DND-41 (cell line): ENCODE measurements at regions not wholly inside any gene's neighbourhood (a gene's known extent, or its start where the extent isn't known, plus 50 kb on each side); places are given as distances from the start of the nearest gene placed in this dataset.
A peak's percentile ranks its signal among the peaks of the same experiment; 100 is the strongest.

Experiments
- ATAC-seq: fragments of 200-7000 bp; cut with Tn5 transposase; 3 replicates; pipeline ENCODE4 v1.9.1; 2021; ENCODE audit warnings: low read depth; ENCODE audit not compliant: insufficient read depth
- DNase-seq: peaks from one replicate; pipeline ENCODE4 v3.0.0-alpha.2; 2020
- H2AFZ ChIP-seq: 2 replicates; pipeline ENCODE4 v1.6.0; 2012; ENCODE audit warnings: low read depth, low read length
- H3K27ac ChIP-seq: 2 replicates; pipeline ENCODE4 v1.5.1; 2012; ENCODE audit warnings: low read length, inconsistent platforms
- H3K27me3 ChIP-seq: fragments of 200-600 bp; sonication (generic); 2 replicates; pipeline ENCODE4 v1.6.0; 2012; ENCODE audit warnings: low read length, mild to moderate bottlenecking, inconsistent platforms; ENCODE audit not compliant: insufficient read depth, poor library complexity
- H3K36me3 ChIP-seq: 2 replicates; pipeline ENCODE4 v1.5.1; 2012; ENCODE audit warnings: low read length, inconsistent platforms; ENCODE audit not compliant: insufficient read depth
- H3K4me1 ChIP-seq: 2 replicates; pipeline ENCODE4 v1.5.1; 2012; ENCODE audit warnings: mild to moderate bottlenecking, low read length; ENCODE audit not compliant: insufficient read depth
- H3K4me2 ChIP-seq: 2 replicates; pipeline ENCODE4 v1.6.0; 2012; ENCODE audit warnings: mild to moderate bottlenecking, moderate library complexity, low read length, inconsistent platforms; ENCODE audit not compliant: insufficient read depth
- H3K4me3 ChIP-seq, 2 experiments: fragments of 200-600 bp in 1 of 2; shearing (Covaris generic) in 1 of 2; 2 replicates each; pipeline ENCODE4 v1.5.1; 2012 to 2016; ENCODE audit warnings: inconsistent platforms in 2 of 2, low read length in 2 of 2, mild to moderate bottlenecking in 2 of 2, low read depth in 1 of 2, moderate library complexity in 1 of 2
- H3K79me2 ChIP-seq: 2 replicates; pipeline ENCODE4 v1.6.0; 2012; ENCODE audit warnings: low read length, inconsistent platforms; ENCODE audit not compliant: insufficient read depth
- H3K9ac ChIP-seq: 2 replicates; pipeline ENCODE4 v1.6.0; 2012; ENCODE audit warnings: low read depth, mild to moderate bottlenecking, inconsistent platforms, low read length, moderate library complexity
- H3K9me3 ChIP-seq: 2 replicates; pipeline ENCODE4 v1.5.1; 2012; ENCODE audit warnings: low read length, moderate library complexity, mild to moderate bottlenecking, inconsistent platforms; ENCODE audit not compliant: insufficient read depth, severe bottlenecking
- H4K20me1 ChIP-seq: 2 replicates; pipeline ENCODE4 v1.6.0; 2012; ENCODE audit warnings: low read length; ENCODE audit not compliant: insufficient read depth
- CTCF ChIP-seq: IDR thresholded peaks from 2 replicates; pipeline ENCODE4 v1.5.1; 2012; ENCODE audit warnings: borderline replicate concordance, low read length, moderate library complexity, mild to moderate bottlenecking; ENCODE audit not compliant: poor library complexity, severe bottlenecking; ENCODE audit errors: extremely low read depth
- EZH2 ChIP-seq: IDR thresholded peaks from 3 replicates; pipeline ENCODE4 v1.6.1; 2012; ENCODE audit warnings: borderline replicate concordance, low read depth, mild to moderate bottlenecking, moderate library complexity, low read length, inconsistent platforms; ENCODE audit not compliant: severe bottlenecking

GRCh38 chrX:38982370-38982769 lies 181.1 kb downstream of the MID1IP1 start:
- DNase-seq (no peak), ATAC-seq (no peak)
- H3K9me3 ChIP-seq = no peaks in the 10 kb centered on the region
- no peak overlapping the region for H3K9ac ChIP-seq
- H4K20me1 ChIP-seq = no peaks in the 10 kb centered on the region
- no peak overlapping the region for H2AFZ ChIP-seq
- no peak overlapping the region for H3K4me3 ChIP-seq
- no peaks in the 10 kb centered on the region for H3K79me2 ChIP-seq
- H3K27me3 ChIP-seq = no peaks in the 10 kb centered on the region
- no peak overlapping the region for H3K27ac ChIP-seq
- no peak overlapping the region for H3K4me2 ChIP-seq
- no peaks in the 10 kb centered on the region for H3K36me3 ChIP-seq
- TF ChIP-seq CTCF (no peak), EZH2 (no peak)
- 0 out of 2 replicates have a peak, but pooled peaks cover 3% of the 10 kb centered on the region for H3K4me1 ChIP-seq

- DNase-seq = no peak
- H3K9ac ChIP-seq = no peak overlapping the region
- H3K36me3 ChIP-seq = no peaks in the 10 kb centered on the region
- H3K27ac ChIP-seq = no peak overlapping the region
- no peaks in the 10 kb centered on the region for H3K27me3 ChIP-seq
- H3K4me3 ChIP-seq = no peak overlapping the region
- TF ChIP-seq CTCF (no peak), EZH2 (no peak)
- no peaks in the 10 kb centered on the region for H3K79me2 ChIP-seq
- ATAC-seq = no peak
- 0 out of 2 replicates have a peak, but pooled peaks cover 3% of the 10 kb centered on the region for H3K4me1 ChIP-seq
- no peaks in the 10 kb centered on the region for H4K20me1 ChIP-seq
- no peak overlapping the region for H2AFZ ChIP-seq
- no peak overlapping the region for H3K4me2 ChIP-seq
- H3K9me3 ChIP-seq = no peaks in the 10 kb centered on the region
These were observed 181.6 kb downstream of the MID1IP1 start for GRCh38 chrX:38982843-38983242.

GRCh38 chrX:38985375-38985774 lies 184.1 kb downstream of the MID1IP1 start:
- no peaks in the 10 kb centered on the region for H4K20me1 ChIP-seq
- peak; percentile 48 for TF ChIP-seq CTCF
- TF ChIP-seq EZH2 = no peak
- no peaks in the 10 kb centered on the region for H3K36me3 ChIP-seq
- no peak overlapping the region for H3K27ac ChIP-seq
- no peaks in the 10 kb centered on the region for H3K27me3 ChIP-seq
- no peak overlapping the region for H2AFZ ChIP-seq
- H3K9ac ChIP-seq = no peak overlapping the region
- no peak overlapping the region for H3K4me2 ChIP-seq
- DNase-seq (peak; percentile 12), ATAC-seq (peak; percentile 92)
- no peaks in the 10 kb centered on the region for H3K79me2 ChIP-seq
- no peak overlapping the region for H3K4me3 ChIP-seq
- H3K9me3 ChIP-seq = no peaks in the 10 kb centered on the region
- H3K4me1 ChIP-seq = 0 out of 2 replicates have a peak, but pooled peaks cover 3% of the 10 kb centered on the region

GRCh38 chrX:38985945-38986344 lies 184.7 kb downstream of the MID1IP1 start:
- Histone ChIP-seq H4K20me1 (no peaks in the 10 kb centered on the region), H3K79me2 (no peaks in the 10 kb centered on the region), H3K36me3 (no peaks in the 10 kb centered on the region), H3K9me3 (no peaks in the 10 kb centered on the region), H3K4me2 (no peak overlapping the region), H3K9ac (no peak overlapping the region), H2AFZ (no peak overlapping the region), H3K27me3 (no peaks in the 10 kb centered on the region), H3K4me1 (0 out of 2 replicates have a peak, but pooled peaks cover 3% of the 10 kb centered on the region), H3K4me3 (no peak overlapping the region), H3K27ac (no peak overlapping the region)
- no peak for ATAC-seq
- DNase-seq = no peak
- no peak for TF ChIP-seq CTCF
- no peak for TF ChIP-seq EZH2
